NOMO-1 treated with dmso at 0.1 percent for 144 hours (cell line): ENCODE measurements at regions not wholly inside any gene's neighbourhood (a gene's known extent, or its start where the extent isn't known, plus 50 kb on each side); places are given as distances from the start of the nearest gene placed in this dataset.

Experiments used
- DNase-seq: peaks from one replicate; lab custom pipeline; 2025; ENCODE audit not compliant: unreplicated experiment; lab: John Stamatoyannopoulos, UW

- no peak for DNase-seq
Measured at GRCh38 chr1:5304702-5305101, 650.3 kb downstream of the AJAP1 start.

GRCh38 chr1:5298376-5298775 is 644.0 kb downstream of the AJAP1 start:
- no peak for DNase-seq

DNA sequence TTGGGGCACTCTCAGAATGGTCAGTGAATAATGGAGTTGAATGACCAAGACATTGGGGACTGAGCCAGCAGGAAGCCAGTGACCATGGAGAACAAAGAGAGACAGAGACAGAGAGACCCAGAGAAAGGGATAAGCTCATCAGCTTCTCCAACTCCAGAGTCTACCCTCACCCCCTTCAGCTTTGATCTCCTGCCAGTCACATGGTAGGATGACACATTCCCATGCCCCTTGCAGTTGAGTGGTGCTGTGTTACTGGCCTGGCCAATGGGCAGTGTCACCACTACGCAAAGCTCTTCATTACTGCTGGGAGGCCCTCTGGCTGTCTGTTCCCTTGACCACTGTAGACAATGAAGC is 643.5 kb downstream of the AJAP1 start:
- DNase-seq: no peak

DNA sequence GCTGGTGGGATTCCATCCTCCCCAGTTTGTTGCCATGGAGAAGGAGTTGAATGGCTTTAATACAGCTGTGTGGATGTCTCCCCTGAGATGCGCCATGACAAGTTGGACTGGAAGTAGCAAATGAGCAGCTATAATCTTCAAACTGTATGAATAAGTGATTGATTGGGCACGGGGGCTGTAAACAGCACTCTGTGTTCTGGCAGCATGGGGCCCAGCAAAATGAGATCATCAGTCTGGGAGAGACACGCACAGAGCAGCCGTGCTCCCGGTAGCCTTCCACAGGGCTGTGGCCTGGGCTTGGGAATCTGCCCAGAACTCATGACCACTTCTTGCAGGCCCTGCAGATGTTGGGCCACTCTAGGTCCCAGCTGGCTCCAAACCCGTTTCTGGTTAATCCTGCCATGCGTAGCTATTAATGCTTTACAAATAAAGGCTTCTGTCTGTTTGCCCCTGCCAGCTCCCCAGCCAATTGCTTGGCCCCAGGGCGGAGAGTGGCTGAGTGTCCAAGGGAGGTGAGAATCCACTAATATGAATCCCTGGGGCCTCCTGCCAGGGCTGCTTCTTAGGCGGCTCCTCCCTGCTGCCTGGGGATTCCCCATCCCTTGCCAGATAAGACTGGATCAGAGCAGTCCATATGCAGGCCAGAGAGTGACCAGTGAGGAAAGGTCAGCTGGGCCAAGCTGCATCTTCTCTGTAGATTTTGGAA is 642.9 kb downstream of the AJAP1 start:
- DNase-seq: no peak

GRCh38 chr1:5296557-5297179 is 642.3 kb downstream of the AJAP1 start:
- no peak for DNase-seq

- no peak for DNase-seq
Measured at GRCh38 chr1:5296095-5296494, 641.7 kb downstream of the AJAP1 start.

GRCh38 chr1:5291889-5292288 is 637.5 kb downstream of the AJAP1 start:
- DNase-seq: no peak

DNA sequence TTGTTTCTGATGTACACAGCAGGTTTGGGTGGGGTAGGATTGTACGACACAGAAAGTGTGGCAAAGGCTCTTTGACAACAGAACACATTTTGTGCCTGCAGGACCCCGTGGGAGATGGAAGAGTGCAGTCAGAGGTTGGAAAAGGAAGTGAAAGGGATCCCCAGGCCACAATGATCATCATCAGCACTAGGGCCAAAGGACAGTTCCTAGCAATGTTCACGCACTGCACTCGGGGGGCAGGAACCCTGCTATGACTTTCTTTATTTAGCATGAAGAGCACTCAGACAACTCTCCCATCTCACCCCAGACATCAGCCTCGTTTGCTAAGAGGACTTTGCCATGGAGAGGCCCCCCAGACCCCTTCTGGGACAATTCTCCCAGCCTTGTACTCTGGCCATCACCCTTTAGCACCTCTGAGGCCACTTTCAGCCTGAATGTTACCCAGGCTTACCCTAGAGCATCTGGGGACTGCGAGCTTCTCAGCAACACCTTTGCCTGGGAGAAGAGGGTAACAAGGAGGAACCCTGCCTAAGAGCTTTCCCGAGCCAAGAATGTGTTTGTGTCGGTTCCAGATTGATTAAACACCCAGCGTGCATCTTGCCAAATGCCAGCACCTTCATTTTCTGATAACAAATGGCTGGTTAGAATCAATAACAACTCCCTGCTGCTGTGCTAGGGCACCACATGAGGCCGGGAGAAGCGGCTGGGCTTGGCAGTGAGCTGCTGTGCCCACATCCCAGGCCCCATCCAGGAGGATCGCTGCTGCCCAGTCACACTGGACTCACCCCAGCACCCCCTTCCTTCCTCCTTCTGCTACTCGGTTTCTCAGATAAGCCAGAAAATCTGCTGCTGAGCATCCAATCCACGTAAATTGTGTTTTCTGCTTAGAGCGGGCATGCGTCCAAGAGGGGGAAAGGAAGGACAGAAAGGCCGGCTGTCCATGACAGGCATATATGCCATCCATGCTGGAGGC is 633.1 kb downstream of the AJAP1 start:
- DNase-seq: no peak

- no peak for DNase-seq
Measured at GRCh38 chr1:5286244-5286643, 631.8 kb downstream of the AJAP1 start.

DNA sequence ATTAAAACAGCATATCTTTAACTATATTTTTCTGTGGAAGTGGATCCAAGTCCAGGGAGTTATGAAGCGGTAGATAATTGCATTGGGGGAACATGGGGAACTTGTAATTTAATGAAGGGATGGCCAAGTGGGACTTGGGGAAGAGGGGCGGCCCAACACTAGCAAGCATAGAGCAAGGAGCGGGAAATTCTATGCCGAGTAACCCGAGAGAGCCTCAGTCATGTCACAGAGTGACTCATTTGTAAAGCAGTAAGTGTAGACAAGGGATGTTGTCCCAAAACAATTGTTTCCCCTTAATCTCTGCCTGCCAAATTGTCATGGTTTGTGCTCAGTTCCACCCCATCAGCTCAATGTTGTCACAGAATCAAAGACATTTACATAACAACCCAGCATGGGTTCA is 620.1 kb downstream of the AJAP1 start:
- no peak for DNase-seq

GRCh38 chr1:5273280-5274003 is 619.0 kb downstream of the AJAP1 start:
- no peak for DNase-seq

- DNase-seq: no peak
Measured at GRCh38 chr1:5272325-5272724, 617.9 kb downstream of the AJAP1 start.

GRCh38 chr1:5271264-5271663 is 616.9 kb downstream of the AJAP1 start:
- DNase-seq: no peak

DNA sequence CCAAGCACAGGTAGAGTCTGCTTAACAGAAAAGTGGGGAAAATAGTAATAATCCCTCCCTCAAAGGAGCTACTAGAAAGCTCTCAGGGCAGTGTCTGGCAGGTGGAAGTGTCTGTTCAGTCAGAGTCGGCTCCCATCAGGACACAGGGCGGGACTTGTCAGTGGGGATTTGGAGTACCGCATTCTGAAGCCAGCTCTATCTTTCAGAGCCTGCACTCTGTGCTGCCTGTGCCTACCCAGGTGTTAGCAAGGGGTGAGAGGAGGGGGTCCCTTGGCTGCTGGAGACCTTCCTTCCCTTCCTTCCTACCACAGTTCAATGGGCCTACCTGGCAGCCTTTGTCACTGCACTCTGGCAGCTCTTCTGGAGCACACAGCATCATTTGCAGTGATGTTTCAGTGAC is 615.5 kb downstream of the AJAP1 start:
- DNase-seq: no peak

DNA sequence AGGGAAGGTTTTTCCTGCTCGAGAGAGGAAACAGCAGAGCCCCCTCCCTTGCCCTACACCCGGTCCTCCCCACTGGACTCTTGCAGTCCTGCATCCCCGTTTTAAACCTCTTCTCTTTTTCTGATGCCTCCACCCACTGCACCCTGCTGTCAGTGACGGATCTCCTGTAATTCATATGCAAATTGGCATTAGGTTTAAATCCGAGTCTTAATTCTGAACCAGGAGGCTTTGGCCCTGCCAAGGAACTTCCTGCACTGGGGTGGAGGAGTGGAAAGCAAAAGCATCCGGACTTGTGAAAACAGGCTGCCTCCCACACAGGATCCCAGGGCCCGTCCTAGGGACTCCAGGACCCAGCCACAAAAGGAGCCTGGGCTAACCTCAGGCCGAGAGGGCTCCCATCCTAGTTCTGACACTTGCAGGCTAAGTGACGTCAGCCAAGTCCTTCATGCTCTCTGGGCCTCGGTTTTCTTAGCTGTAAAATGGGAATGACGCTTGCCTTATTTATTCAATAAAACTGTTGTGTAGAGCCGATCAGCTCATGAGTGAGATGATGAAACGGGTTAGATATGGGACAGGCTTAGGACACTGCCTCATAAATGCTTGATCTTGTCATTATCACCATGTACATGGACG is 613.3 kb downstream of the AJAP1 start:
- no peak for DNase-seq

GRCh38 chr1:5265438-5266075 is 611.1 kb downstream of the AJAP1 start:
- DNase-seq: no peak

DNA sequence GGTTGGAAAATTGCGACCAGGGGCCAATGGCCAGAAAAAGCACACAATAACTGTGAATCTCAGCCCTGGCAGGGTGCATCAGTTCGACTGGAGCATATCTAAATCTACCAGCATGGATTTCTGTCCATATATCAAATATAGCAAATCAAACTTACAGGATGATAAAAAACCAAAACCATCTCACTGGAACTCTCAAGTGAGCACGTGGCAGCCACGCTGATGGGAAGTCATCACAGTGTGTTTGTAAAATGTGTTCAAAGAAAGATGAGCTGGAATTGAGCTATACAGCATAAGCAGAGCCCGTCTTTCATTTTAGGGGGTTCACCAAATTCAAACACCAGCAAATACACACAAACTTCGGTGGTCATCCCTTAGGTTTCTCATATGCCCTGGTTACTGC is 610.1 kb downstream of the AJAP1 start:
- DNase-seq: no peak

- no peak for DNase-seq
Measured at GRCh38 chr1:5256793-5257192, 602.4 kb downstream of the AJAP1 start.

- DNase-seq: no peak
Measured at GRCh38 chr1:5254975-5255374, 600.6 kb downstream of the AJAP1 start.

GRCh38 chr1:5254131-5254725 is 599.8 kb downstream of the AJAP1 start:
- no peak for DNase-seq
